ENCODE measurements at regions not wholly inside any gene's neighbourhood (a gene's known extent, or its start where the extent isn't known, plus 50 kb on each side); places are given as distances from the start of the nearest gene placed in this dataset.
"Not testable (repeated sequence)": the region's sequence is repeated elsewhere in the genome, so short reads cannot be mapped to it uniquely, and the experiment has no call there.

GRCh38 chr10:44293306-44293778 lies 91.6 kb downstream of the CXCL12 start:
- no peak overlapping the region for H3K4me3 ChIP-seq (ENCODE audit: low read length)
- TF ChIP-seq ZNF274 (IDR thresholded peaks at IDR 0.05; ENCODE audit: low read depth, low read length), result no peak

GRCh38 chr10:44292390-44293002 lies 92.4 kb downstream of the CXCL12 start:
- TF ChIP-seq ZNF274 (IDR thresholded peaks at IDR 0.05; ENCODE audit: low read depth, low read length), result no peak
- H3K4me3 ChIP-seq (ENCODE audit: low read length), result no peak overlapping the region

- H3K4me3 ChIP-seq (ENCODE audit: low read length), result no peak overlapping the region
- no peak for TF ChIP-seq ZNF274 (IDR thresholded peaks at IDR 0.05; ENCODE audit: low read depth, low read length)
These were observed 93.8 kb downstream of the CXCL12 start for GRCh38 chr10:44291091-44291490.

GRCh38 chr10:44289125-44289524 lies 95.8 kb downstream of the CXCL12 start:
- H3K4me3 ChIP-seq (ENCODE audit: low read length), result no peak overlapping the region
- no peak for TF ChIP-seq ZNF274 (IDR thresholded peaks at IDR 0.05; ENCODE audit: low read depth, low read length)

- TF ChIP-seq ZNF274 (IDR thresholded peaks at IDR 0.05; ENCODE audit: low read depth, low read length), result no peak
- no peak overlapping the region for H3K4me3 ChIP-seq (ENCODE audit: low read length)
These were observed 97.5 kb downstream of the CXCL12 start for GRCh38 chr10:44287408-44287807.

GRCh38 chr10:44284198-44285084 lies 100.5 kb downstream of the CXCL12 start:
- H3K4me3 ChIP-seq (ENCODE audit: low read length), result no peak overlapping the region
- no peak for TF ChIP-seq ZNF274 (IDR thresholded peaks at IDR 0.05; ENCODE audit: low read depth, low read length)

- TF ChIP-seq ZNF274 (IDR thresholded peaks at IDR 0.05; ENCODE audit: low read depth, low read length), result no peak
- no peak overlapping the region for H3K4me3 ChIP-seq (ENCODE audit: low read length)
These were observed 102.1 kb downstream of the CXCL12 start for GRCh38 chr10:44282626-44283300.

- TF ChIP-seq ZNF274 (IDR thresholded peaks at IDR 0.05; ENCODE audit: low read depth, low read length), result no peak
These were observed 103.2 kb downstream of the CXCL12 start for GRCh38 chr10:44281662-44282061.

GRCh38 chr10:44281089-44281613 lies 103.7 kb downstream of the CXCL12 start:
- H3K4me3 ChIP-seq (ENCODE audit: low read length), result no peak overlapping the region
- no peak for TF ChIP-seq ZNF274 (IDR thresholded peaks at IDR 0.05; ENCODE audit: low read depth, low read length)

More at GRCh38 chr10:44281662-44282061, 103.2 kb downstream of the CXCL12 start:
- H3K4me3 ChIP-seq (ENCODE audit: low read length), result no peak overlapping the region

- no peak overlapping the region for H3K4me3 ChIP-seq (ENCODE audit: low read length)
- TF ChIP-seq ZNF274 (IDR thresholded peaks at IDR 0.05; ENCODE audit: low read depth, low read length), result no peak
These were observed 104.5 kb downstream of the CXCL12 start for GRCh38 chr10:44280226-44281014.

GRCh38 chr10:44279426-44280126 lies 105.3 kb downstream of the CXCL12 start:
- TF ChIP-seq ZNF274 (IDR thresholded peaks at IDR 0.05; ENCODE audit: low read depth, low read length), result no peak
- H3K4me3 ChIP-seq (ENCODE audit: low read length), result no peak overlapping the region

- TF ChIP-seq ZNF274 (IDR thresholded peaks at IDR 0.05; ENCODE audit: low read depth, low read length), result no peak
- H3K4me3 ChIP-seq (ENCODE audit: low read length), result no peak overlapping the region
These were observed 106.0 kb downstream of the CXCL12 start for GRCh38 chr10:44278837-44279324.

- not testable (repeated sequence) for H3K4me3 ChIP-seq (ENCODE audit: low read length)
These were observed 116.4 kb downstream of the CXCL12 start for GRCh38 chr10:44268435-44268948.

Measured in GM08714 (cell line).